Choroid plexus epithelial cell (primary cell): ENCODE measurements at regions not wholly inside any gene's neighbourhood (a gene's known extent, or its start where the extent isn't known, plus 50 kb on each side); places are given as distances from the start of the nearest gene placed in this dataset.

Experiments
- DNase-seq: peaks from one replicate; pipeline ENCODE4 v3.0.0-alpha.2; 2010; ENCODE audit warnings: low read depth
- H3K4me3 ChIP-seq: 2 replicates; pipeline ENCODE4 v1.5.1; 2011; ENCODE audit warnings: low read depth, mild to moderate bottlenecking, control low read depth, low read length, moderate library complexity
- TF ChIP-seq, protein P1 (sequence below): conservative IDR thresholded peaks from 2 replicates; pipeline ENCODE4 v1.5.1; 2011; ENCODE audit warnings: low read depth, mild to moderate bottlenecking, control low read depth, inconsistent platforms, low read length, moderate library complexity

DNA sequence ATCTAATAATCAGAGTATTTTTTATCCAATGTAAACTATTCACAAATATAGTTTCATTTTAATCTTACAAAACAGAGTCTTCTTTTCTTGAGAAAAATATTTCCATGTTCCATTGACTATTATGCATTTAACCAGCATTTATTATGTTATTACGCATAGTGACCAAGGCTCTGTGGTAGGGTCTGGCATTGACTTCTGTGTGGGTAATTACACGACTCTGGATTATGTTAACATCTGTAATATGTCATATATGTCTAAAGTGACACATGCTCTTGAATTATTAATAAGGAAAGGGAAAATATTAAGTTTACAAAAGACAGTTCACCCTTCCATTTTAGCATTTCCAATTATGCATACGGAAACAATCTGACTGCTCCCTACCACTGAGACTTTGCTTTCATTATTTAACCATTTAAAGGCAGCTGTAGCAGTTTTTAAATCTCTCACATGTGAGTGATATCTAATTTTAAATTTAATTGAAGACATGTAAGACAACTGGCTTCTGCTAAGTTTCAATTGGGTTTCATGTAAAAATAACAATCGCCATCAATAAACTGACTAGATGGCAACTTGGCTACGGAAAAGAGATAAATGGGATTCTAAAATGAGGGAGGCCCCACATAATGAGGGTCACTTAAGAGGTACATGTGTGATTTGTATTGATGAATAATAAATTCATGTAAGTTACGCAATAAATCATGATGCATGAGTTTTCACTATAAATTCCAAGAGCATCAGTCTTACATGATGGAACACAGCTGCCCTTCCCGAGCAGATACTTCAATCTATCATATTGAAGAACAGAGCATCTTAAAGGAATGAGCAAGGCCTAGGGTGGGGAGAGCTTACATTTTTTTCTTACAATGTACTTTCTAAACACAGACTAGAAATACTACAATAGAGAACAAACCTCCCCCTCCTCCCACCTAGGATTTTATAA is 1056.8 kb downstream of the MAT2B start:
- no peak for DNase-seq
- TF ChIP-seq, protein P1, sequence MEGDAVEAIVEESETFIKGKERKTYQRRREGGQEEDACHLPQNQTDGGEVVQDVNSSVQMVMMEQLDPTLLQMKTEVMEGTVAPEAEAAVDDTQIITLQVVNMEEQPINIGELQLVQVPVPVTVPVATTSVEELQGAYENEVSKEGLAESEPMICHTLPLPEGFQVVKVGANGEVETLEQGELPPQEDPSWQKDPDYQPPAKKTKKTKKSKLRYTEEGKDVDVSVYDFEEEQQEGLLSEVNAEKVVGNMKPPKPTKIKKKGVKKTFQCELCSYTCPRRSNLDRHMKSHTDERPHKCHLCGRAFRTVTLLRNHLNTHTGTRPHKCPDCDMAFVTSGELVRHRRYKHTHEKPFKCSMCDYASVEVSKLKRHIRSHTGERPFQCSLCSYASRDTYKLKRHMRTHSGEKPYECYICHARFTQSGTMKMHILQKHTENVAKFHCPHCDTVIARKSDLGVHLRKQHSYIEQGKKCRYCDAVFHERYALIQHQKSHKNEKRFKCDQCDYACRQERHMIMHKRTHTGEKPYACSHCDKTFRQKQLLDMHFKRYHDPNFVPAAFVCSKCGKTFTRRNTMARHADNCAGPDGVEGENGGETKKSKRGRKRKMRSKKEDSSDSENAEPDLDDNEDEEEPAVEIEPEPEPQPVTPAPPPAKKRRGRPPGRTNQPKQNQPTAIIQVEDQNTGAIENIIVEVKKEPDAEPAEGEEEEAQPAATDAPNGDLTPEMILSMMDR = no peak

DNA sequence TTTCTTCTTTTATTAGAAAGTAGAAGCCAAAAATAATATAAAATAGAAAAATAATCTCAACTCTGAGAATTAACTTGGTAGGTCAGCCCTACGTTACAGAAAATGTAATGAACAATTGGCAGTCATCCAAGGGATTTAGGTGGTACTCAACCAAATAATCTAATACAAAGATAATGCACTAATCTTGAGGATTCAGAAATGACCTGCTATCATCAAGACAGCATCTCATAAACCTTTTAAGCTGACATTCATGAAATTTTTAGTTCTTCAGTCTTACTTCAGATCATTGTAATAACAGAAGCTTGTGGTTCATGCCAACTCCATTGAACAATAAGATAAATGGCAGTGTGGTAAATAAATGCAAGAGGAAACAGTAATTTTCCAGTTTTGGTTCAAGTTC is 1058.0 kb downstream of the MAT2B start:
- TF ChIP-seq, protein P1 = no peak
- no peak for DNase-seq
- H3K4me3 ChIP-seq = no peak overlapping the region

More for the DNA sequence above, 1056.8 kb downstream of the MAT2B start:
- no peak overlapping the region for H3K4me3 ChIP-seq

DNA sequence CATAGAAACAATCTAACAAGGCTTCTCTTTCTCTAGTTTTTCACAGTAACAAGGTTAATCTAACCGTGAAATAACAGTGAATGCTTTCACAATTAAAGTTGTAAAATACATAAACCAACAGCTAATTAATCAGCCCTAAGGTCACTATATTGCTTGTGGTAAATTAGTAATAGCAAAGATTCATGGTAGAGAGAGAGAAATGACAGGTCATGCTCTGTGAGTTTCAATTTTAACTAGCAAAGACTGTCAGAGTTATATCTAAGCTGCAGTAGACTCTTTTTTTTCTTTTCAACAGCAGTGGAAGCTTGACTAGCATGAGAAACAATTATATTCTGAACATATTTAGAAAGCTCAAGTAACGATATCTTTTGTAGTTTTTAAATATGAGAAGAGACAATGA is 1068.0 kb downstream of the MAT2B start:
- no peak for DNase-seq
- H3K4me3 ChIP-seq = no peak overlapping the region
- TF ChIP-seq, protein P1 = no peak

DNA sequence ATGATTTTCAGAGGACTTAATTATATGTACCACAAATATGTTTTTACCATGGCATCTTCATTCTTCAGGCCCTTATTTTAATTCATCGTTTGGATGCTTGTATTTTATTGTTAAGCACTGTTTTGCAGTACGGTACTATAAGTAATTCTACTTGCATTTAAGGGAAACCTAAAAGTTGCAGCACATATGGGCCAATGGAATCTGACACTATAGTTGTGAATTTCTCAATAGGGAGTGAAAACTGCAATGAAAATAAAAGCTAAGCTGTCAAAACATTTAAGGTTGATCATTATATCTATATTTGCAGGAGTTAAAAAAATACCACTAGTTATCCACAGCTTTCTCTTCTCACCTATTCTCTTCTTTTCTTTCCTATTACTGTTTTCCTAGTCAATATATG is 1071.8 kb downstream of the MAT2B start:
- no peak overlapping the region for H3K4me3 ChIP-seq
- TF ChIP-seq, protein P1 = no peak
- no peak for DNase-seq

DNA sequence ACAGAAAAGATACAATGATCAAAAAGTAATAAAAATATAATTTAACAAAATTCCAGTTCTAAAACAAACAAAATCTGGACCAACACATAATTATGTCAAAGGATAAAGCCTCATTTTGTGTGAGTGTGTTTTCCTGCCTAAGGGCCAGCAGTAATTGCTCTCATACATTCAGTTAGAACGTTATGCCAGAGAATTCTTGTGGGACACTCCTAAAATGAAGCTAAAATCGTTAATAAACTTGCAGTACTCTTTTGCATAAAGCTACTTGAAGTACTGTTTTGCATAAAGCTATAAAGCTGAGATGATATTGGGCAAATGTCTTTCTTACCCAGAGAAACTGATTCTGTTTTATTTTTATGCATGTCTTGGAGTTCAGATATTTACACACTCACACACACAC is 1072.3 kb downstream of the MAT2B start:
- no peak for DNase-seq
- TF ChIP-seq, protein P1 = no peak
- H3K4me3 ChIP-seq = no peak overlapping the region

DNA sequence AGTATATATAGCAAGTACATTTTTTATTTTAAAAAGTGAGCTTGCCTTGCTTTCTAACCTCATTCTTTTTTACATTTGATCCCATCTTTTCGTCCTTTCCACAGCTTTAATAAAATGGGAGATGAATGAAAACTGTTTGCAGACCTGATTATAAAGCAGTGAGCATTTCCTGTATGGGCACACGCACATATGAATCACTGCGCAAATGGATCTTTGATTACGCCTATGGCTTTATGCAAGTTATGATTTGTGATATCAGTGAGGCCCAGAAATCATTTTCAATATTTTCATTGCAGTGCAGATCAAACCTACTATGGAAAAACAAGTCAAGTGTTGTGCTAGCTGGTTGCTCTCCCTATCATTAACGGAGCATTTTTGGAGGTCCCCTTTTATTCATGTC is 1073.0 kb downstream of the MAT2B start:
- TF ChIP-seq, protein P1 = no peak
- no peak overlapping the region for H3K4me3 ChIP-seq

DNA sequence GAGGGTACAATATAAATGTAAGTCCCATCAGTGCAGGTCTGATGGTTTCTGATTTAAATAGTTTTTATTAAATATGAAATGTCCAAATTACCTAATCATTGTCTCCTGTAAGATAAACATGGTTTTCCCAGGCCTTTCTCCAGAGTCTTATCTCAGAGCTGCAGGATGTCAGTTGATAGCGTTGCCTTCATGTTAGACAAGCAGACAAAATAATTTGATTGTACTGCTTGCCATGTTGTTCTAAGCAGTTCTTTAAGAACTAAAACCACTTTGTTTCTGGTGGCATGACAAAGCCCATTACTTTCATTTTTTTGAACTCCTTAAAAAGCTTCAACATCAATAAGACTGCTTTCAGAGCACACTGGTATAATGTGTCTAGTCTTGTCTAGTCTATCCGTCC is 1073.5 kb downstream of the MAT2B start:
- no peak for DNase-seq
- TF ChIP-seq, protein P1 = no peak
- H3K4me3 ChIP-seq = no peak overlapping the region

More for the DNA sequence above, 1073.0 kb downstream of the MAT2B start:
- no peak for DNase-seq
